Vagina (tissue), 2 donors: ENCODE measurements at regions not wholly inside any gene's neighbourhood (a gene's known extent, or its start where the extent isn't known, plus 50 kb on each side); places are given as distances from the start of the nearest gene placed in this dataset.

Experiments used
- POLR2A ChIP-seq, 2 donors: fragments of 450-650 bp; IDR thresholded peaks; one replicate each; pipeline ENCODE4 v1.6.1; 2017; ENCODE audit warnings: antibody characterized with exemption in 2 of 2, mild to moderate bottlenecking in 2 of 2, moderate library complexity in 2 of 2
- POLR2AphosphoS5 ChIP-seq, 2 donors: sonication (generic); formaldehyde crosslinking; IDR thresholded peaks; one replicate each; pipeline ENCODE4 v1.9.0; 2017; ENCODE audit warnings: antibody characterized with exemption in 2 of 2, mild to moderate bottlenecking in 2 of 2, low read depth in 1 of 2; ENCODE audit not compliant: insufficient read depth in 1 of 2
- TF ChIP-seq, protein P1 (sequence below), 3 experiments: fragments of 450-650 bp in 2 of 3; fragments of 200-600 bp in 1 of 3; sonication (generic) in 1 of 3; IDR thresholded peaks; one replicate each; pipeline ENCODE4 v1.5.1; 2017 to 2019; ENCODE audit warnings: antibody characterized with exemption in 3 of 3, mild to moderate bottlenecking in 2 of 3, moderate library complexity in 2 of 3

DNA sequence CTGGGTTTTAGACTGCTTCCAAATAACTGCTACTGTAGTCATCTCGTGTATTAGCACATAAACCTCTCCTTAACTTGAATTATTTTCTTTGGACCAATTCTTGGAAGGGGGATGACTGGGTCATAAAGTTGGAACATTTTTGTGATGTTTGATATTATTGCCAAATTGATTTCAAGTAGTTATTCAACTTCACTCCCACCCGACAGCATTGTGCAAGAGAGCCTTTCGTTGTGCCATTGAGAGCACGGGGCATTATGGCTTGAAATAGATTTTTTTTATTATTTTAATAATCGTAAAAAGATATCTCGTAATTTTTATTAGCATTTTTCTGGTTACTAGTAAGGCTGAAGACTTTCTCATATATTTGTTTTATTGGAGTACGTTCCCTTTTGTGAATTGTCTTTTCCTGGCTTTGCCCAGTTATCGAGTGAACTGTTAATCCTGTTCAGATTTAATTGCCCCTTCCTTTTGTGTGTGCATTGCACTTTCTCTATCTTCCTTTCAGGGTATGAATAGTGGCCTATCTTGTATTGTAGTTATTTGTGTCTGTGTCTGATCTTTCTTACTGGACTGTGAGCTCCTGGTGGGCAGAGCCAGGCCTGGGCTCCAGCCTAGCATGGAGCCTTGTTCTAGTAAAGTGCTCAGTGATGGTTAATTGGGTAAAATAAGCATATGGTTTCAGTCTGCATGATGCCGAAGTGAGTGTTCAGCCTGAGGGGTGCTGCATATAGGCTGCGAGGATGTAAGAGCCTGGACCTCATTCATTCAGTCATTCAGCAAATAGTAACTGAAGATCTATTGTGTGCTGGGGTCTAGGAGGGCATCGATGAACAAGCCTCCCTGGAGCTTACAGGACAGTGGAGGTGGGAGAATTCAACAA, 93.5 kb upstream of the SHB start:
- TF ChIP-seq, protein P1, sequence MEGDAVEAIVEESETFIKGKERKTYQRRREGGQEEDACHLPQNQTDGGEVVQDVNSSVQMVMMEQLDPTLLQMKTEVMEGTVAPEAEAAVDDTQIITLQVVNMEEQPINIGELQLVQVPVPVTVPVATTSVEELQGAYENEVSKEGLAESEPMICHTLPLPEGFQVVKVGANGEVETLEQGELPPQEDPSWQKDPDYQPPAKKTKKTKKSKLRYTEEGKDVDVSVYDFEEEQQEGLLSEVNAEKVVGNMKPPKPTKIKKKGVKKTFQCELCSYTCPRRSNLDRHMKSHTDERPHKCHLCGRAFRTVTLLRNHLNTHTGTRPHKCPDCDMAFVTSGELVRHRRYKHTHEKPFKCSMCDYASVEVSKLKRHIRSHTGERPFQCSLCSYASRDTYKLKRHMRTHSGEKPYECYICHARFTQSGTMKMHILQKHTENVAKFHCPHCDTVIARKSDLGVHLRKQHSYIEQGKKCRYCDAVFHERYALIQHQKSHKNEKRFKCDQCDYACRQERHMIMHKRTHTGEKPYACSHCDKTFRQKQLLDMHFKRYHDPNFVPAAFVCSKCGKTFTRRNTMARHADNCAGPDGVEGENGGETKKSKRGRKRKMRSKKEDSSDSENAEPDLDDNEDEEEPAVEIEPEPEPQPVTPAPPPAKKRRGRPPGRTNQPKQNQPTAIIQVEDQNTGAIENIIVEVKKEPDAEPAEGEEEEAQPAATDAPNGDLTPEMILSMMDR (IDR thresholded peaks at IDR 0.05) = no peak
- TF ChIP-seq POLR2A (IDR thresholded peaks at IDR 0.05) (no peak), POLR2AphosphoS5 (IDR thresholded peaks at IDR 0.05; ENCODE audit: insufficient read depth in 1 of 2, low read depth in 1 of 2) (peak in 1 of 2 donors; percentile 60)
